Astrocyte of the hippocampus (primary cell): ENCODE measurements at regions not wholly inside any gene's neighbourhood (a gene's known extent, or its start where the extent isn't known, plus 50 kb on each side); places are given as distances from the start of the nearest gene placed in this dataset.
A peak's percentile ranks its signal among the peaks of the same experiment; 100 is the strongest.

Experiments used
- DNase-seq: peaks from one replicate; pipeline ENCODE4 v3.0.0; 2011; ENCODE audit warnings: low read depth, low spot score

- DNase-seq = peak; percentile 93
Measured at GRCh38 chr13:59531571-59532091, 632.1 kb downstream of the DIAPH3 start.

GRCh38 chr13:59532405-59532804, 631.3 kb downstream of the DIAPH3 start:
- DNase-seq = peak; percentile 24

- peak; percentile 28 for DNase-seq
Measured at GRCh38 chr13:59533561-59534555, 629.9 kb downstream of the DIAPH3 start.

DNA sequence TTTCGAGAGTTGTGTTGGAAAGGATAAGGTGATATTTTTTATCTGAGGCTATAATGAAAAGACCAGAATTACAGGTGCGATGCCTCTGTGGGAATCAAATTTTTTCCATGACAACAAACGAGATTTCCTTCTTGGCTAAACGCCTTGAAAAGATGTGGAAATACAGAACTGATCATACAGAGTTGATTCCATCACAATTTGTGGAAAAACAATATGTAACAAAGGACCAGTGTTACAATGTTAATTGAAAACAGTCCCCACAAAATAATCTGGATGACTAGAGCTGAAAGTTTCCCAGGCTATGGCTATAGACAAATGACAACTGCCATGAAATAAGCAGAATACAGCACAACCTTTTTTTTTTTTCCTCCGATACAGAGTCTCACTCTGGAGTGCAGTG, 628.9 kb downstream of the DIAPH3 start:
- DNase-seq = no peak

DNA sequence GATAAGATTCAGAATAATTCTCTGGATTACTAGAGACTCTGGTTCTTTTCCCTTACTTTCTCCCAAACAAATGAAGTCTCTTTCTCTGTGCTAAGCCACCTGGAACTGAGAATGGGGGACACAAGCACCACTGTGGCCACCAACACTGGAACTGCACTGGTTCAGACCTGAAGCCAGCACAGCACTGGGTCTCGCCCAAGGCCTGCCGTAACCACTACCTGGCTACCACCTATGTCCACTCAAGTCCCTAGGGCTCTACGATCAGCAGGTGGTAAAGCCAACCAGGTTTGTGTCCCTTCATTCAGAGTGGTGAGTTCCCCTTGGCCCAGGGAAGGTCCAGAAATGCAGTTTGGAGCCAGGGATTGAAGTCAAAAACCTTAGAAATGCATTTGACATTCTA, 626.2 kb downstream of the DIAPH3 start:
- no peak for DNase-seq

GRCh38 chr13:59538512-59538911, 625.2 kb downstream of the DIAPH3 start:
- no peak for DNase-seq

- no peak for DNase-seq
Measured at GRCh38 chr13:59542303-59542702, 621.4 kb downstream of the DIAPH3 start.

DNA sequence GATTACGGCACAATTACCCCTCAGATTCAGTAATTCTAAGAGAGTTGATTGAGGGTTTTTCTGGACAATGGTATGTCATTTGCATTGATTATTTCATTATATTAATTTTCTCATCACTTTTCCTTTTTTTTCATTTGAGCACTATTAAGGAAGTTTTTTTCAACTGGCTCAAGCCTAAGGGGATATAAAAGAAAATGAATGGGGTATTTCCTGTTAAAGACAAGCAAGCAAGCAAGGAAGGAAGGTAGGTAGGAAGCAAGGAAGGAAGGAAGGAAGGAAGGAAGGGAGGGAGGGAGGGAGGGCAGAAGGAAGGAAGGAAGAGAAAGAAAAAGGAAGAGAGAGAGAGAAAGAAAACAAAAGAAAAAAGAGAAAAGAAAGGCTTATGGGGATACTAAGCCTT, 620.3 kb downstream of the DIAPH3 start:
- DNase-seq = no peak

DNA sequence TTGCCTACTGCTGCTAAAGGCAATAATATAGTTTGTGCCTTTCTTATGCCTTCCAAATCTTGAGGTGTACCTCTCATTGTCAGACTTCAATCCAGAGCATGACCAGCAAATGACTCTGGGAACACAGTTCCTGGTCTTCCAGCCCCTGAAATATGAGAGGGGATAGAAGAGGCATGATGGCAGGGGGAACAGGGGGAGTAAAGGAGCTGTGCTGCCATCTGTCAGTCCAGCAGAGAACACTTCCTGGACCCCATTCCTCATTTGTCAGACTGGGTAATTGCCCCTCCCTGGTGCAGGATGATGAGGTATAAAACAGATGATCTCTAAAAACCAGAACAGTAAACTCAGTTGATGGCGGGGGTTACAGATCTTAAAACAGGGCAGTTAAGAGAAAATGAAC, 618.7 kb downstream of the DIAPH3 start:
- DNase-seq = no peak

DNA sequence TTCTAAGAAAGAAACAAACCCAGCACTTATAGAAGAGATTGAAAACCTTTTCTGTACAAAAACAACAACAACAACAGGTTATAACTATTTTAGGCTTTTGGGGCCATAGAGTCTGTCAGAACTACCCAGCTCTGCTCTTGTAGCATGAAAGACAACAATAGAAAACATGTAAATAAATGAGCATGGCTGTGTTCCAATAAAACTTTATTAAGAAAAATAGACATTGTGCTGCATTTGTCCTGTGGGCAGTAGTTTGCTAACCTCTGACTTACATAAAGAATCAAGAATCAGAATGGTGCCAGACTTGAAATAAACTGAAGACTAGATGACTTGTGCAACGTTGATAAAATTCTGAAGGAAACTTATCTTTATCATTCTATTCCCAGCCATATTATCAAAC, 617.5 kb downstream of the DIAPH3 start:
- no peak for DNase-seq

DNA sequence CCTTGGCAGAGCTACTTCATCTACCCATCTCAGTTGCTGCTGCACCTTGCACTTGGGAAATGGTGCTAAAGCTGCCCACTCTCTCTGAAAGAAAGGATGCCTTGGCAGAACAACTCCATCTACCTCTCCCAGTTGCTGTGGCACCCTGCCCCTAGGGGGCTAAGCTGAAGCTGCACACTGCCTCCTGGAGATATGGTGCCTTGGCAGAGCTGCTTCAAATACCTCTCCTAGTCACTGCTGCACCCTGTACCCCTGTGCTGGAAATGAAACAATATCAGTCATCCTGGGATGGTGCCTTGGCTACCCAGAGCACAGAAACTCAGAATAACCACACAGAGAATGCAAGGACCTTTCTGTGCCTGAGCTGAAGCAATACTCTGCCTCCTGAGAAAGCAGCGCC, 615.8 kb downstream of the DIAPH3 start:
- no peak for DNase-seq

DNA sequence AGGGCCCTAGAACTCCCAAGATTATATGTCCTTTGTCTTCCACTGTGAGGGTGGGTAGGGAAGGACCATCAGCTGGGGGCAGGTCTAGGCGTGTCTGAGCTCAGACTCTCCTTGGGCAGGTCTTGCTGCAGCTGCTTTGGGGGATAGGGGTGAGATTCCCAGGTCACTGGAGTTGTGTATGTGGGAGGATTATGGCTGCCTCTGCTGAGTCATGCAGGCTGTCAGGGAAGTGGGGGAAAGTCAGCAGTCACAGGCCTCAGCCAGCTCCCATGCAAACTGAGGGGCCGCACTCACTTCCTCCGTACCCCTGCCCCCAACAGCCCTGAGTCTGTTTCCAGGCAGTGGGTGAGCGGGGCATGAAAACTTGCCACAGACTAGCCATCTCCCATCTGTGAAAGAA, 600.8 kb downstream of the DIAPH3 start:
- DNase-seq = no peak

DNA sequence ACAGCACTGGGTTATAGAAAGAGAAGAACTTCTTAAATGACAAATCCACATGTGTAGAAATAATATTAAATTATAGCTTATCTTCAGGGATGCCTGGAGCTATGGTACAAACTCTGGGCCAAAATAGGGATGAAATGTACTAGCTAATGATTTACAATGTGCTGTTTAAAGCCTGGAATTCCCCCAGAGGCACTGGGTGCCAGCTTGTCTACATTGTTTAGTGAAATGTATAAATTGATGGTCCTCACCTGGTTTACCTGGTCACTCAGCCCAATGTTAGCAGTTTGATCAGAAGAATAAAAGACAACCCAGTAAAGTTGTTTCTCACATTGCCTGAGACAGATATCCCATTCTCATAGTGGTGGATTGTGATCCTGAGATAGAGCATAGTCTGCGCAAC, 597.2 kb downstream of the DIAPH3 start:
- DNase-seq = no peak

DNA sequence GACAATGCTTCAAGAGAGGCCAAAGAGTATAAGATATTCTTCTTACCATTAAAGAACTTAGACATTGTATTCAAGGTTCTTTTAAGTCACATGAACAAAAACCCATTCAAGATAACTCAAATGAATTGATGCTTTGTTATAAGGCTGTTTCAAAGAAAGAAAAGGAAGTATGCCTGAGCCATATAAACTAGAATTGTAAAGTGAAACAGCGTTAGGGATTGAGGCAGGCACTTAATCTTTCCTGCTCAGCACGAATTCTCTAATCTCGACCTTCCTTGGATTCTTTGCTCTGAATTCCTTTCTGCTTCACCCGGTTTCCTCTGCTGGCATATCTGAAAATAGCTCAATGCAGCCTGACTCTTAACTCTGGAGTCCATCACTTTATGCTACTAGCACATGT, 595.4 kb downstream of the DIAPH3 start:
- DNase-seq = peak; percentile 13

DNA sequence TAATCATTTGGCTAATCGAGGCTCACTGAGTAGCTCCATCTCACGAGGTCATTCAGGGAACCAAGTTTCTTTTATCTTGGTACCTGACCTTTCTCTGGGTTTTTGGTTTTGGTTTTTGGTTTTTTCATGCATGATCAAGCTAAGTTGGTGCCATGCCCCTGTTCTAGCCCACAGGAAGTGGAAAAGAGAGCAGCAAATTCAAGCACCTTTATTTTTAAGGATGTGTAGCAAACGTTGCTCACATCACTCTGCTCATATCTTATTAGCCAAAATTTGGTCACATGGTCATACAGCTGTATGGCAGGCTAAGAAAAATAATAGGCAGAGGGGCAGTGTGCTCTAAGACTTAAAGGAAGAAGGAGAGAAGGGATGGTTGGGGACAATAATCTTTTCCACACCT, 593.5 kb downstream of the DIAPH3 start:
- no peak for DNase-seq

DNA sequence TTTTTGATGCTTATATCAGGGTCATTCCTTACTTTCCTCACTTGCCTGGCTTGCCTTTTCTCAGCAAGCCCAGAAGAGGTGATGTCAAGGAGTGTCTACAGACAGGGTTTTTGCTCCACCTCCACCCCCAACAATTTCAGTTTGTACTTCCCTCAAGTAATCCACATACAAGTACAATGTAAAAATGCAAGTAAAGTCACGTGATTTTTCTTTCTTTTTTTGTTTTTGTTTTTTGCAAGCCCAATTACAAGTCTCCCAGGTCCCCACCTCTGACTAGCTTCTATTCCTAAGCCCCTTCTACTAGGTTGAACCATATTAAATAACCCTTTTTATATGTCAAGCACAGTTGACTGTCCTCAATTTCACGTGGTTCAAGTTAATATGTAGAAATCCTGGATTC, 579.6 kb downstream of the DIAPH3 start:
- DNase-seq = no peak

GRCh38 chr13:59584761-59585670, 578.7 kb downstream of the DIAPH3 start:
- DNase-seq = no peak

- no peak for DNase-seq
Measured at GRCh38 chr13:59587030-59587429, 576.7 kb downstream of the DIAPH3 start.

- DNase-seq = no peak
Measured at GRCh38 chr13:59587971-59588716, 575.6 kb downstream of the DIAPH3 start.

- no peak for DNase-seq
Measured at GRCh38 chr13:59588717-59589067, 575.0 kb downstream of the DIAPH3 start.

- no peak for DNase-seq
Measured at GRCh38 chr13:59601993-59602392, 561.7 kb downstream of the DIAPH3 start.

- no peak for DNase-seq
Measured at GRCh38 chr13:59603646-59604045, 560.1 kb downstream of the DIAPH3 start.
